ENCODE measurements at regions not wholly inside any gene's neighbourhood (a gene's known extent, or its start where the extent isn't known, plus 50 kb on each side); places are given as distances from the start of the nearest gene placed in this dataset.

DNA sequence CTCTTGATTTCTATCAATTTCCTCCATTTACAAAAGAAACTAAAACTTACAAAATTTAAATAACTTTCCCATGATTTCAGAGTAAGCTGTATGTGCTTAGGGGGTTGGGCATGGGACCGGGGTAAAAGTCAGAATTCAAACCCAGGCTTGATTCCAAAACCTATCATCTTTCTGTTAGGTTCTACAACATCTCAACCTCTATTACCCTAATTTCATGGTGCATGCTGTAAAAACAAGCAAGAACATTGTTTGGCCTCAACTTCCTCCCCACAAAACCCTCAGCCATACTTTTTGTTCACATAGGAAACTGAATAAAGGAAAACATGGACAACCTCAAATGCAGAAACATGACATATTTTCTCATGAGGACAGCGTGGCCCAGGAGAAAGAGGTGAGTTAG, 59.3 kb downstream of the RDH14 start:
- Histone ChIP-seq H4K20me1 (ENCODE audit: low read depth, low read length) (no peaks in the 10 kb centered on the region), H3K9ac (ENCODE audit: low read length) (no peak overlapping the region), H3K9me2 (replicated peaks; ENCODE audit: insufficient read depth, low read length) (no peaks in the 10 kb centered on the region), H3K79me2 (ENCODE audit: insufficient read depth, low read length) (no peaks in the 10 kb centered on the region), H3F3A (ENCODE audit: insufficient read depth) (no peaks in the 10 kb centered on the region), H2AFZ (ENCODE audit: low read depth, low read length, severe bottlenecking) (no peak overlapping the region), H3K27ac (ENCODE audit: low read depth, low read length) (no peak overlapping the region), H3K4me2 (ENCODE audit: low read depth, low read length, poor library complexity, severe bottlenecking) (no peak overlapping the region), H3K4me3 (ENCODE audit: insufficient read depth, low read length, poor library complexity, severe bottlenecking) (no peak overlapping the region), H3K9me3 (ENCODE audit: insufficient read depth, low read length) (no peaks in the 10 kb centered on the region), H3K27me3 (ENCODE audit: low read length) (no peaks in the 10 kb centered on the region), H3K36me3 (ENCODE audit: low read length) (no peaks in the 10 kb centered on the region)
- TF ChIP-seq EZH2phosphoT487 (conservative IDR thresholded peaks at IDR 0.05; ENCODE audit: low read length) (no peak), CTCF (IDR thresholded peaks at IDR 0.05; ENCODE audit: insufficient read depth, low read length, poor library complexity, severe bottlenecking) (no peak)

DNA sequence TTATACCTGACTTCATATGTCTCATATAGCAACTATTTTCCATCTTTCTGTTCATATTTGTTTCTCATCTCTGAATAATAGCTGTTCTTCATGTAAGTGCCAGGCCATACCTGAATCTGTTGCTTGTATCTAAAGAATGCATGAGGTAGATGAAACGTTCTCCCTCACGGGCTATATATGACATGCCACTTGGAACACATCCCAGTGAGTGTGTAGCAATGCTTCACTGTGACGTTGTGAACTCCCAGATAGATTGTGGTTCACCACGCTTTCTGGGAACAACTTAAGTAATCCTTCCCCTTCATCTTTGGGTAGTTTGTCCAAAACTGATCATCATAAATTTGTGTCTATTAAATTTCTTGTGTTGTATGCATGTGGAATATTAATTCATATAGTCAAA, 60.1 kb downstream of the RDH14 start:
- H3K4me3 ChIP-seq (ENCODE audit: insufficient read depth, low read length, poor library complexity, severe bottlenecking): no peak overlapping the region
- H3K36me3 ChIP-seq (ENCODE audit: low read length): no peaks in the 10 kb centered on the region
- TF ChIP-seq CTCF (IDR thresholded peaks at IDR 0.05; ENCODE audit: insufficient read depth, low read length, poor library complexity, severe bottlenecking) (no peak), EZH2phosphoT487 (conservative IDR thresholded peaks at IDR 0.05; ENCODE audit: low read length) (no peak)
- no peak overlapping the region for H3K9ac ChIP-seq (ENCODE audit: low read length)
- H3K9me3 ChIP-seq (ENCODE audit: insufficient read depth, low read length): no peaks in the 10 kb centered on the region
- H2AFZ ChIP-seq (ENCODE audit: low read depth, low read length, severe bottlenecking): no peak overlapping the region
- H3K4me2 ChIP-seq (ENCODE audit: low read depth, low read length, poor library complexity, severe bottlenecking): no peak overlapping the region
- H3K27me3 ChIP-seq (ENCODE audit: low read length): no peaks in the 10 kb centered on the region
- H3K79me2 ChIP-seq (ENCODE audit: insufficient read depth, low read length): no peaks in the 10 kb centered on the region
- no peaks in the 10 kb centered on the region for H3K9me2 ChIP-seq (replicated peaks; ENCODE audit: insufficient read depth, low read length)
- no peaks in the 10 kb centered on the region for H3F3A ChIP-seq (ENCODE audit: insufficient read depth)
- H4K20me1 ChIP-seq (ENCODE audit: low read depth, low read length): no peaks in the 10 kb centered on the region
- H3K27ac ChIP-seq (ENCODE audit: low read depth, low read length): no peak overlapping the region

DNA sequence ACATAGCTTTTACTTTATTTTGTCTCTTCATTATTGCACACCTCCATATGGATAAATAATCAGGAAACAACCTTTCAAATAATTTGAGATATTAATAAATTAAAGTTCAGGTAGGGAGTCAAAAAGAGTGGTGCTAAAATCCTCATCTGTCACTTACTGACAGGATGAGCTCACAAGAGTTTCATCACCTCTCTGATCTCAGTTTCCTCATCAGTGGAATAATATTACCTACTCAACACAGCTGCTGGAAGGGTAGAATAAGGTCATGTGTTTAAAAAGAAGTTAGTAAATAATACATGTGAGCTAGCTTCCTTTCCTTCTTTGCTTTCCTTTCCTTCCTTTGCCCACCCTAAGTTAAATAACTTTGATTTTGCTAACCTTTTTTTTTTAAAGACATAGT, 61.9 kb downstream of the RDH14 start:
- H3K9ac ChIP-seq (ENCODE audit: low read length): no peak overlapping the region

More for the DNA sequence above, 61.9 kb downstream of the RDH14 start:
- Histone ChIP-seq H3K4me2 (ENCODE audit: low read depth, low read length, poor library complexity, severe bottlenecking) (no peak overlapping the region), H3K27ac (ENCODE audit: low read depth, low read length) (no peak overlapping the region), H3K27me3 (ENCODE audit: low read length) (no peaks in the 10 kb centered on the region), H3K36me3 (ENCODE audit: low read length) (no peaks in the 10 kb centered on the region), H3K9me3 (ENCODE audit: insufficient read depth, low read length) (no peaks in the 10 kb centered on the region), H3K9me2 (replicated peaks; ENCODE audit: insufficient read depth, low read length) (no peaks in the 10 kb centered on the region; the same call in 1 of the 2 replicates), H4K20me1 (ENCODE audit: low read depth, low read length) (no peaks in the 10 kb centered on the region), H3K79me2 (ENCODE audit: insufficient read depth, low read length) (no peaks in the 10 kb centered on the region), H2AFZ (ENCODE audit: low read depth, low read length, severe bottlenecking) (no peak overlapping the region), H3F3A (ENCODE audit: insufficient read depth) (no peaks in the 10 kb centered on the region), H3K4me3 (ENCODE audit: insufficient read depth, low read length, poor library complexity, severe bottlenecking) (no peak overlapping the region)
- no peak for TF ChIP-seq CTCF (IDR thresholded peaks at IDR 0.05; ENCODE audit: insufficient read depth, low read length, poor library complexity, severe bottlenecking)
- TF ChIP-seq EZH2phosphoT487 (conservative IDR thresholded peaks at IDR 0.05; ENCODE audit: low read length): no peak
